Fibroblast of skin of back (primary cell): ENCODE measurements at regions not wholly inside any gene's neighbourhood (a gene's known extent, or its start where the extent isn't known, plus 50 kb on each side); places are given as distances from the start of the nearest gene placed in this dataset.
A peak's percentile ranks its signal among the peaks of the same experiment; 100 is the strongest.

ENCODE experiments used
- DNase-seq: peaks from one replicate; pipeline ENCODE4 v3.0.0-alpha.2; 2013

DNA sequence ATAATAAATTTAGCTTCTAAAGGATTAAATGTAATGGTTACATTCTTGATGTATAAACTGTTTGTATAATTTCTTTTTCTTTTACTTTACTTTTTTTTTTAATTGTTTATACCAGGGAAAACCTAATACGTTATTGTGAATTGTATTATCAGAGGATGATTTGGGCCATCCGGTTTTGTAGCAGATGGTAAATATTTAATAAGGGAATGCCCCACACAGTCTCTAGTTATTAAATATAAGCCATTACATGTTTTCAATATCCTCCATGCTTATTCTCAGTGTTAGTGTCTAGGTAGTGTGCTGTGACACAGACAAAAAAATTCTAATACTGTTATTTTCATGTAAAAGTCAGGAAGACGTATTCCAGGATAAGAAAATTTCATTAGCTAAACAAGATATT, 553.9 kb downstream of the ZNF804A start:
- DNase-seq: no peak

DNA sequence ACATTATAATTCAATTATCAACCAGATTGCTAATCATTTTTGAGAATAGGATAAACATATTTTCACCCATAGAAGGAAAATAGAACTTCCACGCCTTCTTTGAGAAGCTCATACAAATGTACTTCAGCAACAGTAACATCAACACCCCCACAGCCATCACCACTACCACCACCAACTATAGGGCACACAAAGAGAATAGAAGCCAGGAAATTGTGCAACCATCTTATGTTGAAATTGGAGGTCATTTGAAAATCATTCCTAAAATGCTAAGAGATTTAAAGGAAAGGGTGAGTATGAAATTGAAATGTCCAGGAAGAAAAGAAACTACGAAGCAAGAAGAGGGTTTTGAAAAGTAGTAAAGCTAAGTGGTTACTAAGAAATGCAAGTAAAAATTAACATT, 563.4 kb downstream of the ZNF804A start:
- DNase-seq: no peak

DNA sequence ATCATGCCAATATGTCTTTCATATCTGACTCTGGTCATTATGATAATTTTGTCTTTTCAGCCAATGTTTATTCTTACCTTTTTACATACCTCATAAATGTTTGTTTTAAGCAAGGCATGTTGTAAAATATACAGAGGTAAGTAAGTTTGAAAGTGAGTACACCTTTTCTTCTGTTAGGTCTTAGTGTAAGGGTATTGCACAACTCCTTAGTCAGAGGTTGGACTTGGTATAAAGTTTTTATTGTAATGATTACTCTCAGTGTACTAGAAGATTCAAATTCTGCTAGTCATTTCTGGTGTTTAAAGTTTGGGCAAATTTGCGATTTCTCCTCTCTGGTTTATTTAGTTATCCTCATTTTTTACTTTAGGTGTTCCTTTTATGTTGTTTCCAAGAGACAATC, 564.3 kb upstream of the FSIP2 start:
- DNase-seq: no peak

- no peak for DNase-seq
Measured at GRCh38 chr2:185179743-185180142, 558.9 kb upstream of the FSIP2 start.

GRCh38 chr2:185181901-185182300, 556.7 kb upstream of the FSIP2 start:
- DNase-seq: no peak

DNA sequence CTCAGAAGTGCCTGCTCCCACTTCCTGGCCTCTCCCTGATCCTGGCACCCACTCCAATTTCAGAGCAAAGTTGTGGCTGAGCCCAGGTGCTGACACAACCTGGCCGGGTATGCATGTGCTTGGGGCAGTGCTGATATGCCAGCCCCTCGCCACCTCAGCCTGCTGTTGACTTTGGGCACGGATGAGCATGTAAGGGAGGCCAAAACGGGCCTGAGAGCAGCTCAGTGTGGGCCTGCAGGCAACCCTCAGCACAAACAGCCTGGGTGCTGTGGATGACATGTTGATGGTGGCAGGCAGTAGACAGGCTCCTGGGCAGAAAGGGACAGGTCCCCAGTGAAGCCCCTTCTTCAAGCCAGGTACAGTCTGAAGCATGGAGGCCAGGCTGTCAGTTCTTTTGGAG, 553.6 kb upstream of the FSIP2 start:
- no peak for DNase-seq

- DNase-seq: no peak
Measured at GRCh38 chr2:185187421-185187820, 551.2 kb upstream of the FSIP2 start.

DNA sequence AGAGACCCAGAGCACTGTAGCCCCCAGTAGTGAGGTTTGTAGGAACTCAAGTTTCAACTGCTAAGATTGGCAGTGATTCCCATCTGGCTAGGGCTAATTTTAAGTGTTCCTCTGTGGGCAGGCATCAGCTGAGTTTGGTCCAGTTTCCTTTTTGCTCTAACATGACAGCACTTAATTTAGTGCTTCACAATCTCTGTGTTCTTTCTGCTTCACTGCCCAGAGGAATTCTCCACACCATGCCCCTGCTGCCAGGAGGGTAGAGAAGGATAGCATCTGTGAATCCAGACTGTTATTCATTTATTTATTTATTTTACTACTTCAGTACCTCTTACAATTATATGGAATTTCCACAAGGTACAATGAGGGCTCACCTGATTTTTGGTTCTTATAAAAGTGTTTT, 549.9 kb upstream of the FSIP2 start:
- no peak for DNase-seq

DNA sequence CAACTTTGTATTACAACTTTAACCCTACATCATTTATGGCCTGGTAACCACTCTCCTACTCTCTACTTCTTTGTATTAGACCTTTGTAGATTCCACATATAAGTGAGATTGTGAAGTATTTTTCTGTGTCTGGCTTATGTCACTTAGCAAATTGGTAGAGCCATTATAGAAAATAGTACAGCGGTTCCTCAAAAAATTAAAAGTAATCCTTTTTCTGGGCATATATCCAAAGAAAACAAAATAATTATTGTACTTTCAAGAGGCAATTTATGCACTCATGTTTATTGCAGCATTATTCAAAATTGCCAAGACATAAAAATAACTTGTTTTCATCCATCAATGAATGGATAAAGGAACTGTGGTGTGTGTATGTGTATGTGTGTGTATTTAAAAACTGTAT, 537.5 kb upstream of the FSIP2 start:
- no peak for DNase-seq

DNA sequence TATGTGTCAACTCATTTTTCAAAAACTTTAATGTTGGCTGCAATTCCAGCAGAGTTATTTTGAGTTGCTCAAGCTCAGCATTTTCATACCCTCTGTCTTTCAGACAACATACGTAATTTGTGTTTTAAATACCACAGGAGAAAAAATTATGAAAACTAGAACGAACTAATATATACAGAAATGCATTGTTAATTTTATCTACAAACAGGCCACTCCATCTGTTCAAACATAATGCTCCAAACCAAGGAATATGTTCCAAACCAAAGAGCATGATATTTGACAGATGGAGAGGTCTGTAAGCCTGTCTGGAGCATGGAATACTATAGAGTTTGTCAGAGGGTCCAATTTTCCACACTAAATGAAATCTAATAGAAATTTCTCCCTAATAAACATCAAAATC, 536.2 kb upstream of the FSIP2 start:
- DNase-seq: no peak

DNA sequence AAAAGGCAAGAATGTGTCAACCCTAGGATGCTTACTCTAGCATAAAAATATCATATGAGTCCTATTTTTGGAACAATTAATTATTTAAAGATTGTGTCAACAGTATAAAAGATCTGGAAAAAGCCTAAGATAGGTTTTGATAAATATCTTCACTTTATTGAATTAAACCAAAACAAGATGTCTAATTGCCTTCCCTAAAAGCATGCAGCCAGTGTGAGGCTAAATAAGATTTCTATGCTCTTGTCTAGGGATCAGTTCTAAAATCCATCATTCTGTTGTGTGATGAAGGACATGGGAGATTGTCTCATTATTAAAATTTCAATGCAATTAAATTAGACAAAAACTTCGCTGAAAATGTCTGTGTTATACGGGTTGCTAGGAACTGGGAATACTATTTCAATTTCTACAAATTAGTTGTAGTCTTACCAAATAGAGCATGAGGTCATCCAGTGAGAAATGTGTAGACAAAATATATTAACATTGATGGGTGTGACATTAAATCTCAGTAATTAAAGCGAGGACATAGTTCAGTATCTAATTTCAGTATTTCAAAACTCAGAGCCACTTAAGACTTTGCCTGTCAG, 535.6 kb upstream of the FSIP2 start:
- no peak for DNase-seq

- peak; percentile 1 for DNase-seq
Measured at GRCh38 chr2:185208261-185208660, 530.3 kb upstream of the FSIP2 start.

GRCh38 chr2:185215497-185215896, 523.1 kb upstream of the FSIP2 start:
- DNase-seq: no peak

DNA sequence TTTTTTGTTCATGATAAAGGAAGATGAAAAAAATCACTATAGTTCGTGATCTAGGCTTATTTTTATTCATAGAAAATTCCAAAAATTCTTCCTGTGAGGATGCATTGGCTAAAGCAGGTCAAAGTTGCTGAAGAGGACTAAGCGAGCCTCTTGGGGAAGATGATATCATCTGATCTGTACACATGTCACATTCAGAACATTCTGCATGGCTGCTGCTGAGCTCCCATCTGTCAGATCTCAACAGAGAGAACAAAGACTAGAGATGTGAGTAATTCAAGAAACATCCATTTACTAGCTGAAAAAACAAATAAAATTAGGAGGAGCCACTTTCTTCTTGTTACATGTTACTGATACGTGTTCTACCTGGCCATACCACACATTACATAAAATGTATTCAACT, 518.6 kb upstream of the FSIP2 start:
- no peak for DNase-seq

GRCh38 chr2:185222311-185222710, 516.3 kb upstream of the FSIP2 start:
- DNase-seq: no peak

DNA sequence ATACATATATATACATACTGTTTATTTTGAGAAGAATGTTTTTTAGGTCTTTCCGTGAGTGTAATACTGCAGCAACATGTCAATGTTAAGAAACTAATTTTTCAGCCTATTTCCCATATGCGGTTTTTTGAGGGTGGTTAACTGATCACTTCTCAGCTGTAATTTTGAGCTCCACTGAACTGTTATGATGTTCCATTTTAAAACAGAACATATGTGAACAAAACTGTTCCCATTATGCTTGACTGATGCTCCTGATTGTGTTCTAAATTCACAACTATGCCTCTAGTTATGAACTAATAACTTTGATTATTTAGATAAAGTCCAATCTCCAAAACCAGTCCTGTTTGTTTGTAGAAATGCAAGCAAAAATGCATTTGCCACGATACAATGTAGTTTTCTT, 511.2 kb upstream of the FSIP2 start:
- no peak for DNase-seq

DNA sequence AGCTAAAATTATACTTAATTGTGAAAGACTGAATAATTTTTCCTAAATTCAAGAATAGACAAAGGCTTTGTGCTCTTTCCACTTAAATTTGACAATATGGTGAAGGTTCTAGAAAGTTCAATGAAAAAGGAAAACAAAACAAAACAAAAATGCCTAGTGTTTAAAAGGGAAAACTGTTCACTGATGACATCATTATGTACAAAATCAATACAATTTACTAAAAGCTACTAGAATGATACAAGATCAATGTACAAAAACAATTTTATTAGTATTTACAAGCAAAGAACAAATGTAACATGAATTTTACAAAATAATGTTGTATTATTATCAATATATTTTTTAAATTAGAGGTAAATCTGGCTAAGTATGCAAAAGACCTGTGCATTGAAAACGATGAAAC, 499.1 kb upstream of the FSIP2 start:
- no peak for DNase-seq

GRCh38 chr2:185240796-185241195, 497.8 kb upstream of the FSIP2 start:
- DNase-seq: no peak

GRCh38 chr2:185241556-185241955, 497.0 kb upstream of the FSIP2 start:
- DNase-seq: no peak

- DNase-seq: no peak
Measured at GRCh38 chr2:185242462-185242861, 496.1 kb upstream of the FSIP2 start.

GRCh38 chr2:185245216-185245615, 493.4 kb upstream of the FSIP2 start:
- DNase-seq: no peak

DNA sequence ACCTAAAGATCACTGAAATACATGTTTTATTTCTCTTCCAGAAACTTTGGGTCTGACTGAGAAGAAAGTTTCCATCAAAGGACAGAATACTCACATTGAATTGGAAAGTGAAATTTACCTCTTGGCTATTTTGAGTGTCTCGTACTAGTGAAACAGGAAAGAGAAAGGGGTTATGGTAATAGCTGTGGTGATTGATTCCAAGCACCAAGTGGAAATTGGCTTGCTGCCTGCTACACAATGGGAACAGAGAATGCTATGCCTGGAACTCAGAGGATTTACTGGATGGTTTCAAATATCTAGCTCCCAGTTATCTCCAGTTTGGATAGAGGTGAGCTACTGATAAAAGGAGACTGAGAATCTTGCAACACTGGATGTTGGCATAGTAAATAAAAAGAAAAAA, 492.8 kb upstream of the FSIP2 start:
- no peak for DNase-seq

DNA sequence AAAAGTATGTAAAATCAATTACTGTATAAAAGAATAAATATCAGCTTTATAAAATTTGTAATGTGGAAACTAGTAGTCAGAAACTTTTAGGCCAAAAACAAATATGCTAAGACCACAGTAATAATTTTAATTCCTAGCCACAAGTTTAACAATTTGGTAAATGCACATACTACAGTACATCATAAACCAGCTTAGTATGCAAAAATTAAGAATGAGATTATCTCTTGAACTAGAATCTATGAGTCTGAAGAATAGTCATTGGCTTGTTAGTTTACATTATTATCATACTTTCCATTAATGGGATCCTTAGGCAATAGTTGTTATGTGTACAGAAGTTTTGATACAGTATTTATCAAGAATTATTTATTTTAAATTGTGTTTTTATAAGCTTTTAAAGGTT, 491.9 kb upstream of the FSIP2 start:
- no peak for DNase-seq

- no peak for DNase-seq
Measured at GRCh38 chr2:185255566-185255965, 483.0 kb upstream of the FSIP2 start.

DNA sequence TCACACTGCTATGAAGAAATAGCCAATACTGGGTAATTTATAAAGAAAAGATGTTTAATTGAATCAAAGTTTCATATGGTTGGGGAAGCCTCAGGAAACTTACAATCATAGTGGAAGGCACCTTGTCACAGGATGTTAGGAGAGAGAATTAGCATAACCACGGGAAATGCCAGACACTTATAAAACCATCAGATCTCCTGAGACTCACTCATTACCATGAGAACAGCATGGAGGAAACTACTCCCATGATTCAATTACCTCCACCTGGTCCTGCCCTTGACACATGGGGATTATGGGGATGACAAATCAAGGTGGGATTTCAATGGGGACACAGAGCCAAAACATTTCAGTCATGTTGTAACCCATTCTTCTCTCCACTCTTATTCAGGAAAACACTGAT, 472.9 kb upstream of the FSIP2 start:
- DNase-seq: no peak

DNA sequence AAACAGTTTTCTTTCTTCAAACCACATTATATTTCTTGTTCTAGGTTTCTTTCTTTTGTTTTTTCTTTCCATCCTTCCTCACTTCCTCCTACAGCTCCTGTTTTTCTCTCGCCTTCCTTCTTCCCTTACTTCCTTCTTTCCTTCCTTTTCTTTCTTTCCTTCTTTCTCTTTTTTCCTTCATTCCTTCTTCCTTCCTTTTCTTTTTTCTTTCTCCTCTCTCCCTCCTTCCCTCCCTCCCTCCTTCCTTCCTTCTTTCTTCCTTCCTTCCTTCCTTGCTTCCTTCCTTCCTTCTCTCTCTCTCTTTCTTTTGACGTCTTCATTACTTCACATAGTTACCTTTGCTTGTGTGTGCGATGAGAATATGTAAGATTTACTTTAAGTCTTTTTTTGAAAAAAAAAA, 470.0 kb upstream of the FSIP2 start:
- DNase-seq: no peak
